C4-2B (cell line): ENCODE measurements at regions not wholly inside any gene's neighbourhood (a gene's known extent, or its start where the extent isn't known, plus 50 kb on each side); places are given as distances from the start of the nearest gene placed in this dataset.

Source experiments
- ZFX ChIP-seq: fragments of 450-650 bp; IDR thresholded peaks from 2 replicates; pipeline ENCODE4 v1.6.1; 2017
- TF ChIP-seq, protein P1 (sequence below): fragments of 450-650 bp; conservative IDR thresholded peaks from 2 replicates; pipeline ENCODE4 v1.5.1; 2017; ENCODE audit warnings: mild to moderate bottlenecking

DNA sequence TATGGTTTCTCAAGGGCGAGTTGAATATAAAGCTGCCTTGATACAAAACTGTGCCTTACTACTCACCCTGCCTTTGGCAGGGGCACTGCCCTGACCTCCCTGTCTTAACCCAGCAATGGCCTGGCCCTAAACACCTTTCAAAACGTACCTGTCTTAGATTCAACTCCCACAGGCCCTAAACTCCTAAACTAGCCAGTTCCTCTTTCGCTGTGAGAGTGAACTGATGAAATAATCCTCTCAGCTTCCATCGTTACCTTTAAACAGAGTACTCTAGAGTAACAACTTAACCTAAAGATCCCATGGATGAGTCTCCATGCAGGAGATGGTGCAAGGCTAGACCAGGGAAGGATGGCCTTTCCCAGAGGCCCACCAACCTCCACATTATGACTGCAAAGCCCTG lies 133.0 kb upstream of the THBS1 start:
- TF ChIP-seq, protein P1, sequence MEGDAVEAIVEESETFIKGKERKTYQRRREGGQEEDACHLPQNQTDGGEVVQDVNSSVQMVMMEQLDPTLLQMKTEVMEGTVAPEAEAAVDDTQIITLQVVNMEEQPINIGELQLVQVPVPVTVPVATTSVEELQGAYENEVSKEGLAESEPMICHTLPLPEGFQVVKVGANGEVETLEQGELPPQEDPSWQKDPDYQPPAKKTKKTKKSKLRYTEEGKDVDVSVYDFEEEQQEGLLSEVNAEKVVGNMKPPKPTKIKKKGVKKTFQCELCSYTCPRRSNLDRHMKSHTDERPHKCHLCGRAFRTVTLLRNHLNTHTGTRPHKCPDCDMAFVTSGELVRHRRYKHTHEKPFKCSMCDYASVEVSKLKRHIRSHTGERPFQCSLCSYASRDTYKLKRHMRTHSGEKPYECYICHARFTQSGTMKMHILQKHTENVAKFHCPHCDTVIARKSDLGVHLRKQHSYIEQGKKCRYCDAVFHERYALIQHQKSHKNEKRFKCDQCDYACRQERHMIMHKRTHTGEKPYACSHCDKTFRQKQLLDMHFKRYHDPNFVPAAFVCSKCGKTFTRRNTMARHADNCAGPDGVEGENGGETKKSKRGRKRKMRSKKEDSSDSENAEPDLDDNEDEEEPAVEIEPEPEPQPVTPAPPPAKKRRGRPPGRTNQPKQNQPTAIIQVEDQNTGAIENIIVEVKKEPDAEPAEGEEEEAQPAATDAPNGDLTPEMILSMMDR, result no peak
- TF ChIP-seq ZFX, result no peak
